HPDE6-E6E7 (cell line): ENCODE measurements at regions not wholly inside any gene's neighbourhood (a gene's known extent, or its start where the extent isn't known, plus 50 kb on each side); places are given as distances from the start of the nearest gene placed in this dataset.

Source experiments
- DNase-seq: peaks from one replicate; pipeline ENCODE4 v3.0.0; 2011; ENCODE audit warnings: missing footprints; ENCODE audit errors: extremely low spot score

DNA sequence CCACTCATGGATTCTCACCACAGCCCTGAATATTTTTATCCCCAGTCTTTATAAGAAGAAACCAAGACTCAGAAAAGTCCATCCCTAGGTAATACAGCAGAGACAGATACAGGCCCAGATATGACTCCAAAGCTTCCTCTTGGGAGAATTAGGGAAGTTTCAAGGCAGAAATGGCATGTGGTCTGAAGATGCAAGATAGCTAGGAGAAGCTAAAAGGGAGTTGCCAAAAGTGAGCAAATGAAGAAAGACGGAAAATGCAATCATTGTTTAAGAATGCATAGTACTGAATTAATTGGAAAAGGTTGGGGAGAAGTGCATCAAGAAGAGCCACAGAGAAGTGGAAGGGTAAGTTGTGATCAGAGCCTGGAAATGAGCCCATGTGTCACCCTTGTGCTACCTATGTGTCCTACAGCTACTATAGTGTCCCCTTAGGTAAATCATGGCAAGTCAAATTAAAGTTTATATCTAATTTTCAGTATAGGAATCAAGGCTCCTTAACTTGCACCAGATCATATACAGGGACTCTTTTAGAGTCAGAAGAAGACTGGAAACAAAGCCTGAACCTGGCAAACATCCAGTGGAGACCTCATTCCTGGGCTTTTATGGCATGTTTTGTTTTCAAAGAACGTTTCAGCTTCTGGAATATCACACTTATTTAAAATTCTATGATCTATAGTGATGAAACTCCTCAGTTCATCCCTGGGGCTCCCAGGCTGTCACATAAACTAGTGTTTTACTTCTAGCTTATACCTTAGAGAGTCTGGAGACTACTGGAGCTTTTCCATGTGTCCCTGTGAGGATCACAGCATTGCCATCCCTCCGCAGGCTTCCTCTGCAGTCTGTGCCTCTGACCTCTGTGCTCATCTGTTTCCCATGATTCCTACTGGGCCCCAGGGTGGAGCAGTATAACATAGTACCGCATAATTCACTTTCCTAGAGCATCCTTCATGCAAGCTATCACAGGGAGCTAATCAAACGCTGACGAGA lies 189.0 kb upstream of the CDKN3 start:
- DNase-seq, result no peak

DNA sequence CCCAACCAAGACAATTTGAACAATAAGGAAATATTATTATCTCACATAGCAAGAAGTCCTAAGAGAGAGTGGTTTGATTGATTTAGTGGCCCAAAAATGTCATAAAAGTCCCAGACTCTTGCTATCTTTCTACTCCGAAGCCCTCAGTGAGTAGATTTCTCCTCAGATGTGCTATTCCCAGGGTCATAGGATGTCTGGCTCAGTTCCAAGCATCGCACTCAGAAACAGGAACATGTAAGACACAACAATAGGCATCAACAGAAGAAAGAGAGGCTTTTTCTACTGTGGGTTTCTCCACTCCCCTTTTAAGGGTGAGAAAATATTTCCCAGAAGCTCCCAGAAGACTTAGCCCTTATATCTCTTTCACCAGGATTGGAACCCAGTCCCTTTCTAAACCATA lies 188.1 kb upstream of the CDKN3 start:
- no peak for DNase-seq

DNA sequence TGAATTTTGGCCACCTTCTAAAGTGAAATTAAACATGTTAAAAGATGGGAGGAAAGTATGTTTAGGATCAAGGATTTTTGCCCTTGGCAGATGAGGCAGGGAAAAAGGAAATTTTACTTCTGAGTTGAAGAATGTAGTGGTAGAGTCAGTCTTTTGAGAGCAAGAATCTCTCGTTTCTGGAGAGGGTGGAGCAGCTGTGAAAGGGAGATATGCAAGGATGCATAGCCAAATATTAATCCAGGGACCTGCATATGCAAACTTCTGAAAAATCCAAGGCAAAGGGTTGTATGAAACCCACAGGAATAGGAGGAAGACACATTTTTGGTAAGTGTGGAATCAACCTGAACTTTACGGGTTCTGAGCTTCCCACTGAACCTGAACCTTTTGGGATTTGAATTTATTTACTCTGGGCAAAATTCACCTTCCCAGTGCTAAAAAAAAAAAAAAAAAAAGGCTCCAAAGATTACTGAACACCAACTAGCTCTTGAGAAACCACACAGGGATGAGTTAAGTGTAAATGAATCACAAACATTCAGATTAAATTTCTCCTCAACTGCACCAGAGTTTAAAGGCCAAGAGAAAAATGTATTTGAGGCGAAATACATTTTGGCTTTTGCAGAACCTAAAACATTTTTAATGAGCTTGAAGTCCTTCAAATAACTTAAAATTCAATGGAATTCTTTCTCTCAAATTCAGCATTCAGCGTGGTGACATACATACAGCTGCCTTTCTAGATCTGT lies 187.1 kb upstream of the CDKN3 start:
- DNase-seq, result no peak

DNA sequence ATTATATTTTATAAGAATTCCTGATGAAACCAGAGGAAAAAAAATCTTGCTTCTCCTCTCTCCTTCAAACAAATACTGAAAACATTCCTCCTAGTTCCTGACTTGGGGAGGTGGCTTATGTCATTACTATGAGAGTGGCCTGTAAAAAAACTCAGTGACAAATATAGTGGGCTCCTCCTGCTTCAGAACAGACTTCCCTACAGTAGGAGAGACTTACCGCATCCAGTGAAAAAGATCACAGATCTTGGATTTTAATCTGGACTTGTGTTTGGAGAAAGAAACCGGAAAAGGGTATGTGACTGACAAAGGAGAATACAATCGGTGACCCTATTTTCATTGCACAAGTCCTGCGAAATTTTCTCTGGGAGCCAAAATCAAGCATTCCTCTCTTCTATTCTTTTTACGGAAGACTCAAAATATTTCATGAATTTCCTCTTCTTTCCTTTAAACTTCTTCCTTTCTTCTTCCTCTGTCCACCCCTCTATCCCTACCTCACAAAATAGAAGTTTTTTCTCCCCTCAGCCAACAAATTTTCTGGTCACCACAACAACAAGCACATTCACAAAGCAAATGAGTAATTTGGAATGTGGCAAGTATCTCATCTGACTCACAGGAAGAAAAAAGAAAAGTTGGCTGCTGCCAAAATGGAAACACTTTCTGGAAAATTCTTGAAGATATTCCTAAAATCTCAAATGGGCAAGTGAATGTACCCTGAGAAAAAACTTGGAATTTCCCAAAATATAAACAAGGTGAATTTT lies 185.1 kb upstream of the CDKN3 start:
- DNase-seq, result peak; percentile 41

DNA sequence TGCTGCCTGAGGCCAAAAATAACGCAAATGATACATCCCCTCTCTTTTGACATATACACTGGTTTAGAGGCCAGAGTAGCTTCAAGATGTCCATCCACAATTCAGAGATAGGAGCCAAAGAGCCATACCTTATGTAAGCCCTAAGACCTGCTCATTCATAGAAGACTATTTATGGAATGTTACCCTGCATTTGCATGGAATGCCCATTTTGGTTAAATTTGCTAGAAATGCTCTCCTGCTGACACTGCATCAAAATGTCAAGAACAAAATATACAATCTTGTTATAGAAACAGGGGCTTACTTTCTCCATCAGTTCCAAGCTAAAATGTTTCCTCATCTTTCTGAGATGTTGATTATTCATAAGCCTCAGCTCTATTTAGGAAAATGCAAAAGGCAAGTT lies 183.3 kb upstream of the CDKN3 start:
- no peak for DNase-seq

DNA sequence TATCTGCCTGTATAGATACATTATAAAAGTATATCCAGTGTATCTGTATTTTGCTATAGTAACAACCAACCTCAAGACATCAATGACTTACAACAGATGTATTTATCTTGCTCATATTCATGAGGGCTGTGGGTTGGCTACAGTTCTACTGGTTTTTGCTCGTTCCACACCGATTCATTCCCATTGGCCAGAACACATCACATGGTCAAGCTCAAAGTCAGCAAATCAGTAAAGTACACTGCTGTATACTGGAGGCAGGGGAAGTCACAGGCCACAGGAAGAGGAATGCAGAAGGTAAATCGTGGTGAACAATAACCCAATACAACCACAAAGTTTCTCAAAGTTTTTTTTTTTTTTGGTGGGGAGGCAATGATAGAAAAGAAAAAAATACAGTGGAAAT lies 180.0 kb upstream of the CDKN3 start:
- no peak for DNase-seq

DNA sequence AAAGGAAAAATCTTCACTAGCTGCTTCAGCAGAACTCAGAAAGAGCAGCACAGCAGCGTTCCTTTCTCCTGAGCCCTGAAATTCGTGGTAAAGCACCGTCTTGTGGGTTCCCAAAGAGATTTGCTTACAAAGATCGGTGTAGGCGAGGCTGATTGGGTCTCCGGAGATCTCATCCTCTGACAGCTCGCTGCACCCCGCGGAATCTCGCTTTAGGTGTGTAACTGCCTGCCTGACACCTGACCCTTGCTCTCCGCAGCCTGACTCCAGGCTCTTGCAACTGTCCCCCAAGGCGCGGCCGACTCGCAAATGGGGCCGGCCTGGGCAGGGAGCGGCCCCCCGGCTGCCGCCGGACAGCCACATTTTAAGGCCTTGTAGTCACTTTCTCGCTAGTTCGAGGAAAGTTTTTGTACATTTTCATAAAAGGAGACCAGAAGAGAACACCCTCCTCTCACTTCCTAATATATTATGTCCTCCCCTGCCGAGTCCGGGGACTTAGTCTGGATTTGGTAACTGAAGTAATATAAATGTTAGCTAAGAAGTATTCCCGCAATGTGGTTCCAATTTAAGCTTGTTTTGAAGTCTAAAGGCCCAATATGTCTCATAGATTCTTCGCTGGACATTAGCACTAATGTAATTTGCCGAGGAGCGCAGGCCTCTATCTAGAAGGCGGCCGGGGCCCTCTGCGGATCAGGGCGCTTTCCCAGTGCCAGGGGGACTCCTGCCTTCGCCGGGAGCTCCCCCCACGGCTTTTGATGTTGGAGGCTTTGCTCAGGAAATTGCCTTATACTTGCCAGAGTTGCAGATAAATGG lies 177.3 kb upstream of the CDKN3 start:
- no peak for DNase-seq

DNA sequence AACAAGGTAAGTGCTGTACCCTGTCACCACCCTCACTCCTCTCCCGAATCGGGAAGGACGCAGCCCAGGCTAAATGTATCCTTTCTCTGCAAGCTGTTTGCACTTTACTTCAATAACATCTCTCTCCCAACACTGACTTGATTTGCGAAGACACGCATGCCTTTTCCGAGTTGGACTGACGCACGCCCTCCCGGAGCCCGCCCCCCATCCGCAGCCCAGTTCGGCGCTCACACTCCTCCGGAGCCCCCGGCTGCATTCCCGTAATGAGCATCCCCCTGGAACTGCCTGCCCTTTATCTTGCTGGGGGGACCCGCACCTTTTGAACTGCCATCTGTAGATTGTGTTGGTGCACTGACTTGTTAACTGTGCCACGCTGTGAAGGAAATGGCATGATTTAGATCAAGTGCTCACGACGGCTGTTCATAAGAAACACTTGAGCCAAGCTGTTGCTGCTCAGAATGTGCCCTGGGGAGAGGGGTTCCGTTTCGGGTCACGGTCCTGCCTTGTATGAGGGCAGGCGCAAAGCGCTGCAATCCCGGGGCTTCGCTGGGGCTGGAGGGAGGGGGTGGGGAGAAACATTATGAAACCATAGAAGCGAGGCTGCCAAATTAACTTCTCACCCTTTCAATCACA lies 176.6 kb upstream of the CDKN3 start:
- DNase-seq, result no peak

DNA sequence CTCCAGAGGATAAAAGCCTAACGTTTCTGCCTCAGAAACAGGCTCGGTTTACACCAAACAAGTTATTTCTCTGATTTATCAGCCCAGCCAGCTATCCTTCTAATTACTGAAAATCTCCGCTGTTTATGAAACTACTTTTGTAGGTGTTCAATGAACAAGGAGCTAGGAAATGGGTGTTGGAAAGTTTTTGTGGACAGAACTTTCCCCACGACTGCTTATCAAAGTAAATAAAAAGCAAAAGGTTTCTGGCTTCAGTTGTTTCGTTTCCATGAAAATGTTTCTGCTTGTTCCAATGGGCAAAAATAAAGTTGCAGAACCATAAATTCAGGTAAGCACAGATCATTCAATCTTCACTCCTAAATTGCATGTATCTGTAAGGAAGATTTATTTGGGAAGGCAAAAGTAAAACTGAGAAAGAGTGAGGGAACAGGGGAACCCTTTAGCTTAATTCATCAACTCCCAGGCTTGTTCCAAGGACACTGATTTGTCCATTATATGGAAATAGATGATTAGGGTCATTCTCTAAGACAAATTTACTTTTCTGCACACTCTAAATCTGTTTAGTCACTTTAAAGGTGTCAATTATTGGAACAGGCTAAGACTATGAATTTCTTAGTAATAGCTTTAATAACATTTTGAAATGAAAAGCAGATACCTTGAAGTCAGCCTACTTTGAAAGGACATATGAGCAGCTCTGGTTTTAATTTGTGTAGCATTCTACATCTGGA lies 175.9 kb upstream of the CDKN3 start:
- no peak for DNase-seq

DNA sequence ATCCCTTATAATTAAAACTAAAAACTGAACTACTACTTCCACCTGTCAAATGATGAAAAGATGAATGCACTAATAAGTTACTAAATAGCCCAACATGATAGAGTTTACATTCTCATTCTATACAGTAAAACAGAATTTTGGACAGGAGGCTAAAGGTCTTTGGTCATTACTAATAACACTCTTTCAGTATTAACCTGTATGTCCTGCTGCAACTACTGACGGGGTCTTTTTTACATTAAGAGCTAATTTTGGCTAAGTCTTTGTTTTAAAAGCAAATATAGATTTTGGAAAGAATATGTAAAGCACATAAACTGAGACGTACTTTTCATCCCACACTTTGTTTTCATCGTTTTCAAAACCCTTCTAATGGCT lies 175.4 kb upstream of the CDKN3 start:
- DNase-seq, result no peak

DNA sequence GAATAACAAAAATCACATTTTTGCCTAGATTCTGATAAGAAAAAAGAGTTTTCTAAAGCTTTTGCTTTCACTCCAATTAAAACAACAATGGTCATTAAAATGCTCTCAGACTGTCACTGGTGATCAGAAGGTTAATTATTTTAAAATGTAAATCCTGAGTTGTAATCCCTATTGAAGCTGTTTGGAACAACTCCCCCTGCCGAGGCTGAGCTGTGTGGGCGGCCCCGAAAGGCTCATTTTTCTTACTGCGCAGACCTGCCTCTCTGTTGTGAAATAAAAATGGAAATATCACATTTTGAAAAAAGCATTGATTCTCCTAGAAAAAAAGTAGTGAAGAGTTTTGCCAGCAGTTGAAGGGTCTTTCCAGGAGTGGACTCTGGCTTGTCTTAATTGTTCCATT lies 174.8 kb upstream of the CDKN3 start:
- DNase-seq, result no peak

DNA sequence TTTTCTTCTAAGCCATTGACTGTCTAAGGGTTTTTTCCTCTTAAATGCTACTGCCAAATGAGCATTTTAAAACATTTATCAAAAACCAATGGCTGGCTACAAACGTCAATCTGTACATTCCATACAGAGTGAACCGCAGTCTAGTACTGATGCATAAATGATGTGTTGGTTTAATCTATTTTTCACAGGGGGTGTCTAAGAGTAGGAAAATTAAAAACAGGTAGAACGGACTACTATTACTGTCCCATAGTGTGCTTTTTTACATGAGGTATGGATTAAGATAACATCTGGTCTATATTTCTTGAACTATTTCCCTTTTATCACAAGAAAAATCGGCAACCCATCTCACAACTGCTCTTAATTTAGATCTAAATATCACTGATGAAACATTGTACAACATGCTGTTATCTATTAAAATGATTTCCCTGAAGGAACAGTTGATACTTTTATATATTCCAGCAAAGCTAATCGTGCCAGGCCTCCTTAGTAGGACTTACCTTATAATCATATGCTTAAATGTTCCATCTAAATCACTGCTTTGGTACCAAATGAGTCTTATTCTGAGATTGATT lies 172.9 kb upstream of the CDKN3 start:
- DNase-seq, result no peak

DNA sequence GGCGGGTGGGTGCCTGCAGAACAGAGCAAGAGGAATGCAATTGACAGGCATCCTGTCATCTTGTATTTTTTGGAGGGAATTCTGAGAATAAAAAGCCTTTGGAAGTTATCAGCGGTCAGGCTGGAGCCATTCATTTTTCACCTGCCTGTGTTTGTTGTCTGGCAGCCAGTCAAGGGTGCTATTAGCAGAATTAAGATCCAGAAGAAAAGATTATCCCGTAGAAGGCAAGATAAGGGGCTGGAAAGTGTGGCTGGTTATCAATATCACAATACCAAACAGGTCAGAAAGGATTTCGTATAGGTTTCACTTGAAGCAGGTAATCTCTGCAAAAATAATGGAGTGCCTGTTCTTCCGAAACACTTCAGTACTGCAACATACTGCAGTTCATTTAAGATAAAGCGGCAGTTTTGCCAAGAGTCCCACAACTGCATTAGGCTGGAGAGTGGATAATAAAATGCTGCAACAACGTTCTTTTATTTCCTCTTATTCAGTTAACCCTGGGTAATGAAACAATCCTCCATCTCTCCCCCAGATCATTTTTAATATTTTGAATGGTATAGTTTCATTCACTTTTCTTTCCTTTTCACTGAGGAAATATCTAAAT lies 171.2 kb upstream of the CDKN3 start:
- no peak for DNase-seq

DNA sequence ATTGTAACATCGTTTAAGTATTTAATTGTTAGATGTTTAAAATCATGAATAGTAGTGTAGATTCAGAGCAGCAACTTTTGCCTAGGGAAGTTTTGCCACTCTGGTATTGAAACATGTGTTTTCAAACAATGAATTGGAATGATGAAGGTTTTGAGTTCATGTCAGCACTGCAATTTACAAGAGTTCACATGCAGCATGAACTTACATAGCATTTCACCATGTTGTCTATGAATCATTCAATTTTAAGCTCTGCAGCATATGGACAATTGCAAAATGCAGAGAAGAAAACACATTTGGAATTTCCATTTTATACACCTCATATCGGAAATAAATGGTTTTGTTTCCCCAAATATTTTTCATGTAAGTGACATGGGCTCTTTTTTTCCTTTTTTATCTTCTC lies 170.7 kb upstream of the CDKN3 start:
- no peak for DNase-seq

DNA sequence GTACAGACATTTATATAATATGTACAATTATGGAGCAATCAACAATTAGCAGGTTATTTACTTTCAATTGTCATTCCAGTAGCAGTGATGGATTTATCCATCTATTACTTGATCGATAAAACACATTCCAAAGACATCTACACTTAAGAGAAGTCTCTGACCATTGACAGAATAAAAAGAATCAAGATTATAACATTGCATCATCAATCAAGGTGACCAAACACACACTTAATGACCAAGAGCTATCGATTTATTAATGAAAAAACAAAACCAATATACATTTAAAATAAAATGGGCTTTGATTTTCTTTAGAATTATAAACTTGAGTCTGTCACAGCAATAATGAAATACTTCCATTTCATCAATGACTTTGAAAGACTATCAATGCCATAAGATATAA lies 170.2 kb upstream of the CDKN3 start:
- DNase-seq, result no peak

DNA sequence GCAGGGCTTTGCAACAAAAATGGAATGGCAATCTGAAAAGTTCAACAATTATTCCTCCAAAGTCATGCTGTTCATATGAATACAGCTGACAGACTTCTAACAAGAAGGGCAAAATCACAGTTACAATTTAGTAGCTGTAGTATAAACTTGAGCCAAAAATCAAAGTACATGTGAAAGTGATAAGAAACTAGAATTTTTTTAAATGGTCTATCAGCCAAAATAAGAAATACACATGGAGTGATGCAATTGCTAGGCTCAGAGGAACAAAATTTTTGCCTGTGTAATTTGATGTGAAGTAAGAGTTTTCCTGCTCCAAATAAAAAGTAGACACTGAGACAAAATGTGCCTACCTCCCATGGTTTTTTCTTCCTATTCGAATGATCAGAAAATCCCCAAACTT lies 167.7 kb upstream of the CDKN3 start:
- no peak for DNase-seq

DNA sequence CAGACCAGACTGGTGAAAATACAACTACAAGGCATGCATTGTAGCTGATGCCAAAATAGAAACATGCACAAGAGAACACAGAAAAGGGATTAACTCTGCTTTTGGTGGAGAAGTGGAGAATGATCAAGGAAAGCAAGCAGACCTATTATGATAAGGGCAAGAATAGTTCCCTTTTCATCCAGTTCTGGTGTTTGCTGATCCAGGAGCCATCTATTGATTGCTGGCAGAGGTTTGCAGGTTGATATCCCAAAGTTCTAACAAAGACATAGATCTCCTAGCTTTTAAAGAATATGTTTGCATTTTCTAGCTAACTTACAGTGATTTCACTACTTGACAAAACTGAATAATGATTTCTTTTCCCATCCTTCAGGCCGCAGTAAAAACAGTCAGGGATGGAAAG lies 166.2 kb upstream of the CDKN3 start:
- no peak for DNase-seq

DNA sequence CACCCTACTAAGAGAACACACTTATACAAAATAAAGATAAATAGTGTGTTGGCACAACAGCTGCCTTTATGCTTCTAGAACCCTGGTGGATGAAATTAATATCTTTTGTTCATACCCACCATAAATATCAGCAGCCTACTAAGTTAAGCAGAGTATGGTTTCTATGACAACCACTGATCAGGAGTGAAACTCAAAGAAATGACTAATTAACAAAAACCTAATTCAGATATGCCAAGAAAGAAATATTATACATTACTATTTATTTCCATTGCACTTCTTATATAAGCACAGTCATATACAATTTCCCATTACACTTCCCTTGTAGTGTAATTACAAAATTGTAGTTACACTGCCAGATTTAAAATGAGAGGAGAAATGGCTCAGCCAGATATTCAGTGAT lies 164.1 kb upstream of the CDKN3 start:
- DNase-seq, result no peak

DNA sequence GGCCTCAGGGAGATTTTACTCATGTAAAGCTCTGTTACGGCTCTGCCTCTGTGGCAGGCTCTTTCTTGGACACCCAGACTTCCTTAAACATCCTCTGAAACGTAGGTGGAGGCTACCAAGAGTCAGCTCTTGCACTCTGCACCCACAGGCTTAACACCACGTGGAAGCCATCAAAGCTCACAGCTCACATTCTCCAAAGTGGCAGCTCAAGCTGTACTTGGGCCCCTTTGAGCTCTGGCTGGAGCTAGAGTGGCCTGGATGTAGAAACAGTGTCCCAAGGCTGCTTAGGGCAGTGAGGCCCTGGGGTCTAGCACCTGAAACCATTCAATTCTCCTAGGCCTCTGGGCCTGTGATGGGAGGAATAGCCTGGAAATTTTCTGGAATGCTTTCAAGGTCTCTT lies 155.3 kb upstream of the CDKN3 start:
- no peak for DNase-seq

DNA sequence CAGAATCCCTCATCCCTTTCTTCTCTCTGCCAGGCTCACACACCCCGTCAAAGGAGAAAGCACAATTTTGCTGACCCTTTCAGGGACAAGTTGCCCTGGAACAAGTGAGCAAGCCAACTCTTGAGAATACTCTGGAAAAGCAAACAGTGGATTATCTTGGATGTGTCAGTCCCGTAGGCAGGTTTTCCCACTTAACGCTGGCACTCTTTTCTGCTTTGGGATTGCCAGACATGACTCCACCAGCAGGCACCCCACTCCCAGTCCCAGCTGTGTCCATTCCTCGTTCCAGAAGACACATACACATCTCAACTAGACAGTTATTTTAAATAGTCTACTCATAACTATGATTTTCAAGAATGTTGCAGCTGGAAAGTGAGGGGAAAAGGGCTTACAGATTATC lies 145.5 kb upstream of the CDKN3 start:
- no peak for DNase-seq
